D721Med (cell line): ENCODE measurements at regions not wholly inside any gene's neighbourhood (a gene's known extent, or its start where the extent isn't known, plus 50 kb on each side); places are given as distances from the start of the nearest gene placed in this dataset.
A peak's percentile ranks its signal among the peaks of the same experiment; 100 is the strongest.

Experiments
- DNase-seq: peaks from one replicate; pipeline ENCODE4 v3.0.0; 2011; ENCODE audit warnings: low spot score; ENCODE audit not compliant: insufficient read length
- FAIRE-seq: peaks from 2 replicates; lab custom pipeline; 2011; peaks lifted over from hg19 to GRCh38; lab: Jason Lieb, UNC
- TF ChIP-seq, protein P1 (sequence below): IDR thresholded peaks from 2 replicates; pipeline ENCODE4 v1.5.1; 2012; ENCODE audit warnings: mild to moderate bottlenecking, control low read depth; ENCODE audit not compliant: insufficient read depth; ENCODE audit errors: missing control alignments

DNA sequence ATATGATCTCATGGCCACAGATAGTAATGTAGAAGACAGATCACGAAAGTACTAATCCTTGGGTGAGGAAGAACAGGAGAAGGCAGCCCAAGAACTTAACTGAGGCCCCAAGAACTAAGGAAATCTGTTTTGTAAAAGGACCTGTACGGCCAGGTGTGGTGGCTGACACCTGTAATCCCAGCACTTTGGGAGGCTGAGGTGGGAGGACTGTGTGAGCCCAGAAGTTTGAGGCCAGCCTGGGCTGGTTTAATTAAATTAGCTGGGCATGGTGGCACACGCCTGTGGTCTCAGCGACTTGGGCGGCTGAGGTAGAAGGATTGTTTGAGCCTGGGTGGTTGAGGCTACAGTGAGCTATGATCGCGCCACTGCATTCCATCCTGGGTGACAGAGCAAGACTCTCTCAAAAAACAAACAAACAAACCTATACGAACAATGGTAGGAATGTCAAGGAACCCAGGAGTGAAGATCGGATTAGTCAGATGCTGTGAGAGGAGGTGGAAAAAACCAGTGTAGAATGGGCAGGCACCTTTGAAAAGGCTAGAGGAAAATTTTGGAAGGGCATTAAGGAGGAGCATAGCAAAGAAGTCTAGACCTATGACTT is 283.8 kb upstream of the DMRT1 start:
- TF ChIP-seq, protein P1, sequence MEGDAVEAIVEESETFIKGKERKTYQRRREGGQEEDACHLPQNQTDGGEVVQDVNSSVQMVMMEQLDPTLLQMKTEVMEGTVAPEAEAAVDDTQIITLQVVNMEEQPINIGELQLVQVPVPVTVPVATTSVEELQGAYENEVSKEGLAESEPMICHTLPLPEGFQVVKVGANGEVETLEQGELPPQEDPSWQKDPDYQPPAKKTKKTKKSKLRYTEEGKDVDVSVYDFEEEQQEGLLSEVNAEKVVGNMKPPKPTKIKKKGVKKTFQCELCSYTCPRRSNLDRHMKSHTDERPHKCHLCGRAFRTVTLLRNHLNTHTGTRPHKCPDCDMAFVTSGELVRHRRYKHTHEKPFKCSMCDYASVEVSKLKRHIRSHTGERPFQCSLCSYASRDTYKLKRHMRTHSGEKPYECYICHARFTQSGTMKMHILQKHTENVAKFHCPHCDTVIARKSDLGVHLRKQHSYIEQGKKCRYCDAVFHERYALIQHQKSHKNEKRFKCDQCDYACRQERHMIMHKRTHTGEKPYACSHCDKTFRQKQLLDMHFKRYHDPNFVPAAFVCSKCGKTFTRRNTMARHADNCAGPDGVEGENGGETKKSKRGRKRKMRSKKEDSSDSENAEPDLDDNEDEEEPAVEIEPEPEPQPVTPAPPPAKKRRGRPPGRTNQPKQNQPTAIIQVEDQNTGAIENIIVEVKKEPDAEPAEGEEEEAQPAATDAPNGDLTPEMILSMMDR, result no peak
- no peak for FAIRE-seq
- DNase-seq, result no peak

DNA sequence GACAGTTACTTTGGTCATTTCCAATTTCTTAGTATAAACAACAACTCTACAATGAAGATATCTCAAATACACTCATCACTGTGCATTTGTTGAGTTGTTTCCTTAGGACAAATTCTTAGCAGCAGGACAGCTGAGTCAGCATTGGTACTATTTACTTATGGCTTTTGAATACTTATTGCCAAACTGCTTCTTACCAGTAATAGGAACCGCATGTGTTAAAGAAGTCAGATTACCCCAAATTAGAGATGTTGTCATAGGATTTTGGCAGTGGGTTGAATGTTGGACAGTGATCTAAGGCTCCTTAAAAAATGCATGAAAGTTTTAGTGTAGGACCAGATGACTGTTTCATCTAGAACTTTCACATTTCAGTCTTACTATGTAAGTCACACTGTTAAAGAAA is 280.1 kb upstream of the DMRT1 start:
- TF ChIP-seq, protein P1, result no peak
- DNase-seq (no peak), FAIRE-seq (no peak)

DNA sequence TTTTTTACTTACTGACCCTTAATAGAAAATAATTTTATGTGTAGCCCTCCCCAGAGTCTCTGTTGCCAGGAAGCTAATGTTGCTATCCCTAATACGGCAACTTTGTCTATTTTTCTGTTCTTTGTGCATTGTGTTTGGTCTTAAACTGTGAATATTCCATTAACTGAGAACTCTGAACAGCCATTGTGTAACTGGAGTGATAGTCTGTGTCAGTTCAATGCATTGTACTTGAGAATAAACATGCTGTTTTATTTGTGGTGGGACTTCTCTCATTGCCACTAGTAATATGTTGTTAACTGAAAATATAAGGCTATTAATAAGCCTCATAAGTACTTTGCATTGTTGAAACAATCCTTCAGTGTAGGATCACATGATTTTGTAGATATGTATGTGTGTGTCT is 278.3 kb upstream of the DMRT1 start:
- TF ChIP-seq, protein P1, result no peak
- DNase-seq (no peak), FAIRE-seq (peak; percentile 32)

DNA sequence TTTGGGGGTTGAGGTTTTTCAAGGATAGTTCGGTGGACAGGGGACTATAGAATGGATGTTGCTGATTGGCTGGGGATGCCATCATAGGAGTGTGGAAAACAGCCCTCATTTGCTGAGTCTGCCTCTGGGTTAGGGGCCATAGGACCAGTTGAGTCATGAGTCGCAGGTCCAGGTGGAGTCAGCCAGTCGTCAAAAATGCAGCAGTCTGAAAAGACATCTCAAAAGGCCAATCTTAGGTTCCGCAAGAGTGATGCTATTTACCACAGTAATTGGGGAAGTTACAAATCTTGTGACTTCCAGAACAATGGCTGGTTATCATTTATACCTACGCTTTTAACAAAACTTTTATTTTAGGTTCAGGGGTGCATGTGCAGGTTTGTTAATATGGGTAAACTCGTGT is 276.0 kb upstream of the DMRT1 start:
- FAIRE-seq (no peak), DNase-seq (no peak)
- TF ChIP-seq, protein P1, result no peak

DNA sequence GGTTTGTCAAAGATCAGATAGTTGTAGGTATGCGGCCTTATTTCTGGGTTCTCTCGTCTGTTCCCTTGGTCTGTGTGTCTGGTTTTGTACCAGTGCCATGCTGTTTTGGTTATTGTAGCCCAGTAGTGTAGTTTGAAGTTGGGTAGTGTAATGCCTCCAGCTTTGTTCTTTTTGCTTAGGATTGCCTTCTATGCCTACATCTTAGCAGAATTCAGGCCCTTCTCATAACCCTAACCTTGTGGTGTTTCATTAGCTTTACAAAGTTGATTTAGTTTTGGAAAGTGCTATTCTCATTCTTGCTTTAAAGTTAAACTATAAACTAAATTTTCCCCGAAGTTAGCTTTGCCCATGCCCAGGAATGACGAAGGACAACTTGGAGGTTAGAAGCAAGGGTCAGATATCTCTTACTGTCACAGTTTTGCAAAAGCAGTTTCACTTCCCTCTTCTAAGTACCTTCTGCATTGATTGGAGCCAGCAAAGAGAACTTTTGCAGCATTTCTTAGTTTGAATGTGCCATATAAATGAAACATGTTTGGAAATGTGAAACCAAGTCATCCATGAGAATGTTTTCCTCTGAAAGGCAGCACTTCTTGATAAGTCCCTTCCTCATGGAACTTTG is 274.3 kb upstream of the DMRT1 start:
- no peak for FAIRE-seq
- TF ChIP-seq, protein P1, result no peak
- no peak for DNase-seq

DNA sequence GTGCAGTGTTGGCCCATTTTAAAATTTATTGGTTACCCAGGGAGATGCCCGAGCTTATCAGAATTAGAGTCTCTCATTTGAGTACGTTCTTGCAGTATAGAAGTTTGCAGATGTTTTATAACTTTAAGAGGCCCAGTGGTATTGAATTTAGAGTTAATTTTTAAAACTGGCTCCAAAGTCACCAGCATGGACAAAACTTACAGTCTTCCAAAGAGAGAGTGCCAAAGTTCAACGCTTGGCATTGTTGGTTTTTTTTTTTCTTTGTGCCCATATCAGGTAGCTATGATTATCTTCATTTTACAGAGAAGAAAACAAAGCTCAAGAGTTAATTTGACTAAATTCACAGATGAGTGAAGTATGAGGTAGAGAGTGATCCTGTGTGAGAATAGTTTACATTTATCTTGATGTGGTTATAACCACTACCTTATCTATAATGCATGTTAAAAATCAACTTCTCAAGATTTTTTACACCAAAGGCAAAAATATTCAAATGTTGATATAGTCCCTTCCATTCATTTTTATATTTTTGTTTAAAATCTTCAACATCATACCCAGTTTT is 273.7 kb upstream of the DMRT1 start:
- FAIRE-seq (no peak), DNase-seq (no peak)
- TF ChIP-seq, protein P1, result no peak

DNA sequence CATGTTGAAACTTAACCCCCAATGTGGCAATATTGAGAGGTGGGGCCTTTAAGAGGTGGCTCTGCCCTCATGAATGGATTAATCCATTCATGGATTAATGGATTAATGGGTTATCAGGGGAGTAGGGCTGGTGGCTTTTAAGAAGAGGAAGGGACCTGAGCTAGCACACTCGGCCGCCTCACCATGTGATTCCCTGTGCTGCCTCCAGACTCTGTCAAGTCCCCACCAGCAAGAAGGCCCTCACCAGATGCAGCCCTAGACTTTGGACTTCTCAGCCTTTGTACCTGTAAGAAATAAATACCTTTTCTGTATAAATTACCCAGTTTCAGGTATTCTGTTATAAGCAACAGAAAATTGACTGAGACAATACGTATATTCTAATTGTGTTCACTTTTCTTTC is 272.2 kb upstream of the DMRT1 start:
- DNase-seq (no peak), FAIRE-seq (no peak)
- TF ChIP-seq, protein P1, result no peak
